NCI-H2107 treated with DMSO at 0.1 percent for 48 hours (cell line): ENCODE measurements at regions not wholly inside any gene's neighbourhood (a gene's known extent, or its start where the extent isn't known, plus 50 kb on each side); places are given as distances from the start of the nearest gene placed in this dataset.
"Not testable (repeated sequence)": the region's sequence is repeated elsewhere in the genome, so short reads cannot be mapped to it uniquely, and the experiment has no call there.

Experiments used
- DNase-seq: peaks from one replicate; lab custom pipeline; 2025; ENCODE audit not compliant: unreplicated experiment; lab: John Stamatoyannopoulos, UW

DNA sequence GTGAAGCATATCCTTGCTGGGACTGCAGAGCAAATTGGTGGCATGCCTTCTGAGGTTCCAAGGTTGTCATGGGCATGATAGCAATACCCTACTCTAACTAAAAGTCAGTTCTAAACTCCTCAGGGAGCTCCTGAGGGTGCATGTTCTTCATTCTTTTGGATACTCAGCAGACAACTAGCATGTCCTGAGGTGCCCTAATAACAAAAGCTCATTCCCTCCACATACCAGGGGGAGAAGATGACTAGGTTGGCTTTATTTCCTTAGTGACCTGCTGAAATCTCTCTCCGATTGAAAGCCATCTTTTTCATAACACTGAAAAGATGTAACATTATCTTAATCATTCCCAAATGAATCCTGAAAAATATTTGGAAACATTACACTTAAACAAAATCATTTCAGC, 188.7 kb upstream of the IGF1 start:
- DNase-seq: no peak

- DNase-seq: not testable (repeated sequence)
Measured at GRCh38 chr12:102666176-102666575, 185.8 kb upstream of the IGF1 start.

DNA sequence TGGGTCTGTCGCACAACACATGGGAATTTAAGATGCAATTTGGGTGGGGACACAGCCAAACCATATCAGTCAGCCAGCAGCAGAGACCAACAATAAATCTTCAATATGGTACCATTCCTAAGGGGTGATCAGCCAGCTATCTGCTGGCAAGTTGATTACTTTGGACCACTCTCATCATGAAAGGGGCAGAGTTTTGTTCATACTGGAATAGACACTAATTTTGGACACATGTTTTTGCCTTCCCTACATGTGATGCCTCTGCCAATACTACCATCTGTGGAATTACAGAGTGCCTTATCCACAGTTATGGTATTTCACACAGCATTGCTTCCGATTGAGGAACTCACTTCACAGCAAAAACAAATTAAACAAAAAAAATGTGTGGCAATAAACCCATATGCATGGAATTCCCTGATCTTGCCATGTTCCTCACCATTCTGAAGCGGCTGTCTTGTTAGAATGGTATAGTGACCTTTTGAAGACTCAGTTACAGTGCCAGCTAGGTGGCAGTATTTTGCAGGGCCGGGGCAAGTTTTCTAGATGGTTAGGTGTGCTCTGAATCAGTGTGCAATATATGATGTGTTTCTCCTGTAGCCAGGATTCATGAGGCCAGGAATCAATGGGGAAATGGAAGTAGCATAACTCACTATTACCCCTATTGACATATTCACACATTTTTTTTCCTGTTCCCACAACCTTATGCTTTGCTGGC, 179.0 kb upstream of the IGF1 start:
- no peak for DNase-seq

- DNase-seq: no peak
Measured at GRCh38 chr12:102653406-102653805, 173.0 kb upstream of the IGF1 start.

GRCh38 chr12:102652645-102653313, 172.4 kb upstream of the IGF1 start:
- DNase-seq: no peak

GRCh38 chr12:102645968-102646367, 165.6 kb upstream of the IGF1 start:
- DNase-seq: no peak

GRCh38 chr12:102643879-102644575, 163.7 kb upstream of the IGF1 start:
- DNase-seq: no peak

GRCh38 chr12:102642199-102642598, 161.8 kb upstream of the IGF1 start:
- DNase-seq: no peak

GRCh38 chr12:102640658-102641057, 160.3 kb upstream of the IGF1 start:
- DNase-seq: not testable (repeated sequence)

DNA sequence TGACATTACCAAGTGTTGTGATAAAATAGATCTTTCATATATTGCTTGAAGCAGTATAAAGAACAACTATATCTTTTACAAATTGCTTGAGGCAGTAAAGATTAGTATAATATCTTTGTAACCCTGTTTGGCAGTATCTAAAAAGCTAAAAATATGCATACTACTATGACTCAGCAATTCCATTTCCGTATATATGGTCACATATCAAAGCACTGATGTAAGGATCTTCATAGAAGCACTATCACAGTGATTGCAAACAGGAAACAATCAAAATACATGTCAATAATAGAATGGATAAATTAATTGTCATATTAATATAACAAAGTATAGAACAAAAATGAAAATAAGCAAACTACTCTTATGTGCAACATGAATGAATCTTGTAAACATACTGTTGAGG, 158.4 kb upstream of the IGF1 start:
- DNase-seq: no peak

- no peak for DNase-seq
Measured at GRCh38 chr12:102633981-102634605, 153.7 kb upstream of the IGF1 start.

DNA sequence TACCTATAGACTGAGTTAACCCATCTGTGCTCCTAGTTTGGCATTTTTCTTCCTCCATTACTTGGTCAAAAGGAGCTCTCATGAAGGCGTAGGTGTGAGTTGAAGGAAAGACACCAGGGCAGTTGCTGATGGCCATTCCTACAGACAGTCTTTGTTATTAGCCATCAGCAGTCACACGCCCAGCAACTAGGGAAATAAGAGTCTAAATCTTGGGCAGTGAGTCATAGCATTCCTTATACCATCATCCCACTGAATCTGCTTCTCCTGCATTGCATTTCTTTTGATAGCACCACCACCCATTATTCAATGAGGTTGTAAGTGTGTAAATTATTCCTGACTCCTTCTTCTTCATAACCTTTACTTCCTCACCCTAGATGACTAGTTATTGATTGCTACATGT, 150.9 kb upstream of the IGF1 start:
- DNase-seq: no peak

GRCh38 chr12:102629262-102629888, 149.0 kb upstream of the IGF1 start:
- no peak for DNase-seq

DNA sequence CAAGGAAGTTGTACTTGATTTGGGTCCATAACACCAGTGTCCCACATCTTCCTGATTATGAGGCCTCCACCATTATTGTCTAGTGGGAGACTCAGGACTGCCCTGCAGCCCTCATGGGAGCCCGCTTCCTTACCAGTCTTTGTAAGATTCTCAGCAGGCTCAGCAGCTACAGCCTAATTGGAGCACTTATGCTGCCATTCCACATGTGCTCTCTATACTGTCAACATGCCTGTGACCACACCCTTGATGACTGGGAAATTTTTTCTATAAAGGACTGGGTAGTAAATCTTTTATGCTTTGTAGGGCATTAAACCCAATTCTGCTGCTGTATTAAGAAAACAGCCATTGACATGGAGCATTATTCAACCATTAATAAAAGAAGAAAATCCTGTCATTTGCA, 145.5 kb upstream of the IGF1 start:
- no peak for DNase-seq

DNA sequence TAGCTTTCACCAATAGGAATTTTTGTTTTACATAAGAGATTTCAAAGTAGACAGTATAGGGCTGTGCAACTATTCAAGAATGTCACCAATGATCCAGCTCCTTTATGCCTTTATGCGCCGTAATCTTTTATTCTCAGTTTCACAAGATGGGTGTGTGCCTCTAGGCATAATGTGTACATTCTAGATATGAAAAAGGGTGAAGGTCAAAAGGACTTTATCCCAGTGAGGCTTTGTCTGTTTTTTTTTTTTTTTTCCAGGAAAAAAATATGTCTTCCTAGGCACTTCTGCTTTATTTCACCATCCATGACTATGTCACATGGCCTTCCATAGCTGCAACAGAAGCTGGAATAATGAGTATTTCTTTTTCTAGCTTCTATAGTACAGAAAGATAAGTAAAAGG, 142.3 kb upstream of the IGF1 start:
- no peak for DNase-seq

- no peak for DNase-seq
Measured at GRCh38 chr12:102618197-102618877, 138.0 kb upstream of the IGF1 start.

GRCh38 chr12:102616692-102617091, 136.3 kb upstream of the IGF1 start:
- no peak for DNase-seq

- DNase-seq: no peak
Measured at GRCh38 chr12:102611995-102612394, 131.6 kb upstream of the IGF1 start.

DNA sequence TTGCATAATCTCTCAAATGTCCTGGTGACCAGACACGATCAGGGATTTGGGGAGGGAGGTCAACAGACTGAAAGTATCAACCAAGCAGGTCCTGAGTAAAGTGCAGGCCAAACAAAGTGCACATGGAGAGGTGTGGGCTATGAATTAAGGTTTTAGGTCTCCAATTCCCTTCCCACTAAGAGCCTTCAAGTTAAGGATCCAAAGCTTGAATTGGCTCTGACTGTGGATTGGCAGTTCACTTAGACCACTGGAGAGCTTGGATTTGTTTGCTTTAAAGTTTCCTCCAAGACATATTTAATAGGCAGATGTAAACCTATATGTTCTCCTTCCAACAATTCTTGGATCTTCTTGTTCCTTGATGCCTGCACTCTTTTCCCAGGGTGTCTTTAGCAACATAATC, 129.6 kb upstream of the IGF1 start:
- no peak for DNase-seq

DNA sequence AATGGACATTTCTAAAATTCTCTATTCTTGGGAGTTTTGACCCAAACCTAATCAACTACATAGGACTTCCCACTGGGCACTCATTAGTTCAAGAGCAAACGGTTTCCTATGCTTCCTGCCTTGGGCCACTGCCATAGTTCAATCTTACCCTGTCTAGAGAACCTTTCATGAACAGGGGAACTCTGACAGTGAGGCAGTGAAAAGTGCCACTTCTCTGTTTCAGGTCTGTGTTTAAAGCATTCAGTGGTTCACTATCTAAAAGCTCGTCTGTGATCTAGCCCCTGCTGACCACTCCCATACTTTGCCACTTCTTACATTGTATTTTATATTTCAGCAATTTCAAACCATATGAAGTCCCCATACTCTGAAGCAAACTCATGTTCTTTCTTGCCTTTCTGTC, 122.7 kb upstream of the IGF1 start:
- no peak for DNase-seq

- DNase-seq: no peak
Measured at GRCh38 chr12:102602521-102602920, 122.2 kb upstream of the IGF1 start.
